NCI-H1092 treated with DMSO at 0.1 percent for 48 hours (cell line): ENCODE measurements at regions not wholly inside any gene's neighbourhood (a gene's known extent, or its start where the extent isn't known, plus 50 kb on each side); places are given as distances from the start of the nearest gene placed in this dataset.

Source experiments
- DNase-seq: peaks from one replicate; lab custom pipeline; 2025; lab: John Stamatoyannopoulos, UW

DNA sequence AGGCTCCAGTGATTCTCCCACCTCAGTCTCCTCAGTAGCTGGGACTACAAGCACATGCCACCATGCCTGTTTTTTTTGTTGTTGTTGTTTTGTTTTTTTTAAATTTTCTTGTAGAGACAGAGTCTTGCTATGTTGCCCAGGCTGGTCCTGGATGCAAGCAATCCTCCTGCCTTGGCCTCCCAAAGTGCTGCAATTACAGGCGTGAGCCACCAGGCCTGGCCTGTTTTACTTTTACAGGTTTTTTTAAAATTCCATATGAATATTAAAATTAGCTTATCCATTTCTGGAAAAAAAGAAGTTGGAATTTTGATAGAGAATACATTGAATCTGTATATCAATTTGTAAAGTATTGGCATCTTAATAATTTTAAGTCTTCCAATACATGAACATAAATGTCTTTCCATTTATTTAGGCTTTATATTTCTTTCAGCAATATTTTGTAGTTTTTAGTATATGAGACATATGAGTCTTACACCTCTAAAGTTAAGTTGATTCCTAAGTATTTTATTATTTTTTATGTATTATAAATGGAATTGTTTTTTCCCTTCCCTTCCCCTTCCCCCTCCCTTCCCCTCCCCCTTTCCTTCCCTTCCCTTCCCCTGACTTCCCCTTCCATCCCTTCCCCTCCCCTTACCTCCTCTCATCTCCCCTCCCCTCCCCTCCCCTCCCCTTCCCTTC is 323.5 kb upstream of the SALL1 start:
- no peak for DNase-seq

DNA sequence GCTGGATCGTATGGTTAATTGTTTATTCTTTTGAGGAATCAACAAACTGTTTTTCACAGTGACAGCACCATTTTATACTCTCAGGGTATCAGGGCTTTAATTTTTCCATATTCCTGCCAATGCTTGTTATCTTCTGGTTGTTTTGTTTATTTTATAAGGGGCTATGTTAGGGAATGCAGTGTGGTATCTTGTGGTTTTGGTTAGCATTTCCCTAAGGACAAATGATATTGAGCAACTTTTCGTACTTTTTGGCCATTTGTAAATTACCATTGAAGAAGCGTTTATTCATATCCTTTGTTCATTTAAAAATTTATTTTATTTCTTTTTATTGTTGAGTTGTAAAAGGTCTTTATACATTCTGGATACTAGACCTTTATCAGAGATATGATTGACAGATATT is 322.0 kb upstream of the SALL1 start:
- DNase-seq = no peak

DNA sequence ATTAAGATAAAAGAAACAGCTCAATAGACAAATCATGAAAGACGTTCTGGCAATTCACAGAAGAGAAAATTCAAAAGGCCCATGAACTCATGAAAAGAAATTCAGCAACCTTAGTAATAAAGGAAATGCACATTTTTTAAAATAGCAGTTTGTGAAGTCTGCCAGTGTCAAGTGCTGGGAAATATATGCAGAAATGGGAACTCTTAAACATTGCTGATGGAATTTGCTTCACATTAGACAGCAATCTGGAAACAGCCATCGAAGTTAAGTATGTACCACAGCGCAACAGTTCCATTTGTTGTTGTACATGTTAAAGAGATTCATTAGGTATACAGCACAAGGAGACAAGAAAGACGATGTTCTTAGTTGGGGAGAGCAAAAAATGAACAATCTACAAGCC is 319.4 kb upstream of the SALL1 start:
- DNase-seq = no peak

DNA sequence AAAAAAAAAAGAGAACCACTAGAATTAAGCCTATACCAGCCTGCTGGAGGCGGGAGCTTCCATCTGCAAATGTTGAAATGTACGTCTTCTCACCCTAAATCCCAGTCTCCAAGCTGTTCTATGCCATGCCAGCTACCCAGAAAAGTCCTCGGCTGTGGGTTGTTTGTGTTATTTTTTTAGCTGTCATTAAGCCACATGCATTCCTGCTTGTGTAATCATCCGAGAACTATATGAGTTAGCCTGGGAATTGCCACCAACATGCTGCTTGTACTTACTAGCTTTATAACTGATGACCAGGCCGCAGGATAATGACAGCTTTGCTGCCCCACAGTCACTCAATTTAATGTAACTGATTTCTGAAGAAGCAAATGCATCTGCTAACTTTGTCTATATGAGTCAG is 313.9 kb upstream of the SALL1 start:
- no peak for DNase-seq

DNA sequence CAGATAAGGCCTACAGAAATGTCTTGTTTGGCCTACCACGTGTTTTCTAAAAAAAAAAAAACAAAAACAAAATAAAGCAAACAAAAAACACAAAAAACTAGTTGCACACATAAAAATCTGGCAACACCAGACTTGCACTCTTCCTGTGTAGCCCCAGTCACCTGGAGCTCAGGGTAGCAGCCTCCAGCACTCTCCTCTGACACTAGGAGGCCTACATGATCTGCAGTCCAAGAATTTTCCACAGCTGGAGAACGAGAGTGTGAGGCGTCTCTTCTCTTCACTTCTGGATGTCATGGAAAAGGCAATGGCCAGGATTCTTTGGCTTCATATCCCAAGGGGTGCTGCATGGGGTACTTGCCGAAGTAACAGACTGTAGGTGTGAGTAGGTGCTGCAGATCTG is 310.2 kb upstream of the SALL1 start:
- no peak for DNase-seq

DNA sequence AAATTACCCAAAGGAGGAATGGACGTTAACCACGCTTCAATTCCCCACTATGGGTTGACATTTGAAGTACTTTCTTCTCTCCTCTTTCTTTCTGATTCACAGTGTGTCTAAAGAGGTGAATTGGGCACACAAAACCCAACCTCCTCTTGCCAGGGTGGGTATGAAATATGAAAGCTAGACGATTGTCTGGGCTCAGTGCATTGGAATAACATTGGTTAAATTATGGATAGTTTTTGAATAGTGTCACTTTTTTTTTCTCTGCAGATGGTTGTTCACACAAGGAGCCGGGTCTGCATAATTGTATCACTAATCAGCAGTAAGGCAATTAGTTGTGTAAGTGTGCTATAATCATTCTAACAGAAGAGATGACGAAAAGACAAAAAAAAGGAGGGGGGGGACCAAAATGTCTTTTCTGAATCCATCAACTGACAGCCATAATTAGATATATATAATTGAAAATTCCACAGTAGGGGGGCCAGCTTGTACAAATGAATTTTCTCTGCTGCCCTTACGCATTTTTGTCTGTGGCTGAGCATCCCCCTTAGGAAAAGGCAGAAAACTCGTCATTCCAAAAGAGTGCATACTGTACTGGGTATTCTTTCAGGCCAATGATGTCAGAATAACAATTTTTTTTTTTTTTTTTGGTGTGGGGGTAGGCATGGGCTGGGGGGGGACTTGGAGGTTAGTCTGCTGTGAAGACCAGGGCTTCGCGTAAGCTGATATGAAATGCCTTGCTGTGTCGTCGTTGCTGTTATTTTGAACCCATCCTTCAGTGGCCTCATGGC is 307.5 kb upstream of the SALL1 start:
- no peak for DNase-seq

DNA sequence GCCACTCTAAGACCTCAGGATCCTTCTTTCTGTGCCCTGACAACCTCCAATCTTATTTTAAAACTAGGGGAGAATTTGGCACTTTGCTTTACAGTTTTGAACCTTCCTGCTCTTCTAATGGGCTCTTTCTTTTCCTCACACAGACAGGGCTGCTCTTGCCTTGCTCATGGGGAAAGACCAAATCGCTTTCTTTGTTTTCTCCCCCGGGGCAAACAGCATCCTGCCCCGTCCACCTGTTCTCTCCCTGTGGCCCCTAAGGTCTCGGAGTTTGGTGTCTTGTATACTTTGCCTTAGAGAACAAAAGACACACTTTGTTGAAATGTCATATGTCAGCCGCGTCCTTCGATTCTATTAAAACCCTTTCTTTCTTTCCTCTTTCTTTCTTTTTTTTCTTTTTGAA is 306.7 kb upstream of the SALL1 start:
- no peak for DNase-seq

DNA sequence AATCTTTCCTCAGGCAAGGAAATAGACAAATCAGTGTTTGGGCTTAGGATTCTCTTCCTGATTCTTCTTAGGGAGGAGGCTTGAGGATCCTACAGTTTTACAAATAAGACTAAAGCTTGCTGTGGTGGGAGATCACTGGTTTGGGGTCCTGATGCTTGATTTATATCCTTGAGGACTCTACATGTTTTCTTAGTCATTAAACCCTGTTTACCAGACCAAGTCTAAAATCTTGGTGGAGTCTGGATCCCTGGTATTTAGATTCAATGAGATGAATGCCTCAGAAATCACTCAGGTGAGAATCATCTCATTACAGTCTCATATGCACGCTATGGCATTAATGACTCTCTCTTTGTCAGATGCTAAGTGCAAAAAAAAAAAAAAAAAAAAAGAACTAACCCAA is 304.3 kb upstream of the SALL1 start:
- DNase-seq = no peak

DNA sequence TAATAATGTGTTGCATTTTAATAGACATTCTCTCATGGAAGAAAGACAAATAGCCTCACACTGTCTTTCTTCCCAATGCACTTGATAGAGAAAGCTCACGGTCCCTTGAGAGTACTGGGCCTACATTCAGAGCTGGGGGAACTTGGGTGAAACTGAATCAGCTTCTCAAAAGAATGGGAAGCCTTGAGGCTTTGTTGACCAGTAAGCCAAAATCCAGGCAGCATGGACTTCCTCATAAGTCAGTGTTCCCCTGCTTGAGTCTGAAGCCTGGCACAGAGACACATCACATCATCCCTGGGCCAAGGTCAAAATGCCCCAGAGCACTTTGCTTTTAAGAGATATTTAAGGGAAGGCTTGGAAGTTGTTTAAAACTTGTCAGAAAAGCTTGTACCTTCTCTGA is 302.2 kb upstream of the SALL1 start:
- no peak for DNase-seq

DNA sequence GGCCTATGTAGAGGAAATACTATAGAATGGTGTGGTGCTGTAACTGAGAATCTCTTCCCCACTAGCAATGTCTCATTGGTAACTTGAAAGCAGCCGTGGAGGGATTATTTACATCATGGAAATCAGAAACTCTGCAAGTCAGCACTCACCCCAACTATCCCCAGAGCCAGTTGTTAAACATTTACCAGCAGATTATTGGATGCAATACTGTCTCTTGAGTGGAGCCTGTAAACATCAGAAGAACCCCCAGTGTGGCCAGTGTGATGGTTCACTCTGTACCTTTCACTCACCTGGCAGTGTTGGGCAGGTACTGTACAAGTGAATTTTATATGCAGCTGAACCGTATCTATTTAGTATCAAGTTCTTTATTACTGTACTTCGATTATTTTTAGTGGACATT is 299.8 kb upstream of the SALL1 start:
- no peak for DNase-seq

DNA sequence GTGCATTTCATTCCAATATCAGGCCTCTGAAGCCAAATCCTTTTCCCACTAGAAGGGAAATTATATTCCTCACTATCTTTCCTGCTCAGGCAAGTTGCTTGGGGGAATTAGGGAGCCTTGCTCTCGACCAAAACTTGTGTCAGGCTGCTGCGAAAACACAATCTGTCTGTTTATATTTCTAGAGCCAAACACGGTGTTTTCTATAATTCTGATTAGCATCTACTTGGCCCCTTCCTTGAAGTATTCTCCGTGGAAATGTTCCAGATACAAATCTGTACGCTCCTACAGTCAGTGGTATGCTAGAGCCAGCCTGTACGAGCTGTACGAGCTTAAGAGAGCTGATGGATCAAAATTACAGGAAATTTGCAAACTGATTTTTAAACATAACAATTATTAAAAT is 299.3 kb upstream of the SALL1 start:
- no peak for DNase-seq

DNA sequence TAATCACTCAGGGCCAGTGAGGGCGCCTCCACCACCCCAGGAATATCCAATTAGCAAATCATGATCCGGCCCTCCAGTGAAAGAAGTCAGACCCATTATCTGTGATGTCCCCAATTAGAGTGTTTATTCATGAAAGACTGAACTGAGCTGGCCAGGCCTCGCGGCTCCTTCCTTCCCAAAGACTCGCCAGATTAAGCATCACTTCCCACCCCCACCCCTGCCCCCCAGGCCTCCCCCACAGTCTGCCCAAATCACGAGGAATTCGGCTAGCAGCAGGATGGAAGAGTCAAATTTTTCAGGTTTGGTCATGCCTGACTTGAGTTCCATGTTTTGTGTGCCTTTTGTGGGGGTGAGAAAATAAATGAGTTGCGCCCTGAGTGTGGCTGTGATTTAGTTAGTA is 298.4 kb upstream of the SALL1 start:
- no peak for DNase-seq

DNA sequence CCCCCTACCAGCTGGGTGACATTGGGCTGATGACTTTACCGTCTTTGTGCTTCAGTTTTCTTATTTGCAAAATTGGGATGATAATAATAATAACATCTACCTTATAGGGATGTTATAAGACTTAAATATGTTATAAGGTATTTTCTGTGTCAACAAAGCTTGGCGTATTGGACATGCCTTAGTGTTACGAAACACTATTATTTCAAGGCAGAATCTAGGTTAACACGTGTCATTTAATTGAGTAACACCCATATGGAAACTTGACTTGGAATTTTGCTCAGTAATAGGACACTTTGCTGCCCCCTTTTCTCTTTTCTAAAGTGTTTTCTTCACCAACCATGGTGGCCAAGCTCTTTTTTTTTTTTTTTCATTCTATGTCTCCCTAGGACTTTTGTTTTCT is 294.2 kb upstream of the SALL1 start:
- no peak for DNase-seq

DNA sequence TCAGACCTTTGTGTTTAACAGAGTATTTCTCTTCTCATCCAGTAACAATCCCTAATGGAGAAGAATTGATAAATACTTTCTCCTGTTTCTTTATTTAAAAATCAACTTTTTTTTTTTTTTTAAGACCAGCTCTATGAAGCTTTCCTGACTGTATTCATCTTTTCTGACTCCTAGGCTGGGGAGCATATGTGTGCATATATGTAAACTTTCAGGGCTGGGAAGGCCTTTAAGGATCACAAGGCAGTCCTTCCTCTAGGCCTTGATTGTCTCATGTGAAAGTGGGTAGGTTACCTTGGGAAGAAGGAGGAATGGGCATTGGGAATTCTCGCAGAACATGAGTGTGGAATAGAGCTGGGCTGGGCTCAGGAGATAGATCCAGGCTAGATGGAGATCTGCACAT is 292.9 kb upstream of the SALL1 start:
- DNase-seq = no peak

DNA sequence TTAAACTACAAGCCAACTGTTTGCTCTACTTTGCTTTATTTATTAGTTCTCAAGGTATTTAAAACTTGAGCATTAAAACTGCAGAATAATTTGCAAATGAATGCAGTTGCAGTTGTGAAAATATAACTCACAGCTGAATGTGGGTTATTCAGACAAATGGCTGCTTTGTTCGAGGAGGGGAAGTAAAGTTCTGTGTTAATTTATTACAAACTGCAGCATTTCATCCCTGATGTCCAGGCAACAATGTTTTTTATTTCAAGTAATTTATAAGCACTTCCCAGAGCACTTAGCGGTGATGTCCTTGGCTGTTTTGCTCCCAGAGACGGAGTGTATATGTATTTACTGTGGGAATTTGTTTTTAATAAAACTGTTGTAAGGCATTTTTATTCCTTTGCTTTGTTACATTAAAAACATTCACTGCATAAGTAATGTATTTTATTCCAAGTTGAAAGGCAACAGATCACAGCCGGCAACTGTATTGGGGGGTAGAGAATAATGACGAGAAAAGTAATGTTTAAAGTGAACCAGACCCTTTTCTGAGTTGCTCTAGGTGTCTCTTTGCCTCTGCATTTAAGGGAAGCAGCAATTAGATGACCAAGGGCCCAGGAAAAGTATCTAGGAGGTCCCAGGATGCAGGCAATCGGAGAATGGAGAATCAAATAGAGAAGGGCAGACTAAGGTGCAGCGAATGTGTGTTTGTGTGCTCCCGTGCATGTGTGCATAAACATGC is 291.2 kb upstream of the SALL1 start:
- no peak for DNase-seq

DNA sequence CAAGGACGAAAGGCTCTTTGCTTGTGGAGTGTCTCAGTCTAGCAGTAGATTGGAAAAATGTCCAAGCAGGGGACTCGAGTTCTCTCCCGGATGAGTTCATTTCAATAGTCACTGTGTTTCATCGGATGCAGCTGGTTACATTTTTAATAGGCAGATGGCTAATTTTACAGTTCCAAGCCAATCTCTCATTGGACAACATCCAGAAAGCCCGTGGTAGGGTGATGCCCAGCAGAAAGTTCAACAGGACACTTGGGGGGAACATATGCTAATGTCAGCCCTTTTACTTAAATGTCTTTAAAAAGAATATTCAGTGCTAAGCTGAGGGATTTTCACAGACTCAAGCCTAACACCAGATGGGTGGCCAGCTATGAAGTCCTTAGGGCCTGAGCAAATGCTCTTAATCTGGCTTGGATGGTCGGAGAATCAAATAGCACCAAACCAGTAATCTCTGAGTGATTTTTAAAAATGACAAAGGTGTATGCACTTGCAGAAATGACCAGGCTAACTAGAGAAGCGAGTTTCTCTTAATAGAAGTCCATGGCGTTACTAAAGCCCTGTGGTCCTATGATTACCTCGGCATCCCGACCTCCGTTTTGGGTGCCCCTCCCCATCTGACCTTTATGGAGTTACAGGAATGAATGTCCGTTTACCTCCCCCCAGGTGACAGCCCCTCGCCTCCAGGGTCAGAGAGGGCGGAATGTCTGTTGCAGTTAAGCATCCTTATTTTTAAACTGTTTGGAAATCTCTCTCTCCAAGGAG is 289.2 kb upstream of the SALL1 start:
- peak; percentile 47 for DNase-seq

DNA sequence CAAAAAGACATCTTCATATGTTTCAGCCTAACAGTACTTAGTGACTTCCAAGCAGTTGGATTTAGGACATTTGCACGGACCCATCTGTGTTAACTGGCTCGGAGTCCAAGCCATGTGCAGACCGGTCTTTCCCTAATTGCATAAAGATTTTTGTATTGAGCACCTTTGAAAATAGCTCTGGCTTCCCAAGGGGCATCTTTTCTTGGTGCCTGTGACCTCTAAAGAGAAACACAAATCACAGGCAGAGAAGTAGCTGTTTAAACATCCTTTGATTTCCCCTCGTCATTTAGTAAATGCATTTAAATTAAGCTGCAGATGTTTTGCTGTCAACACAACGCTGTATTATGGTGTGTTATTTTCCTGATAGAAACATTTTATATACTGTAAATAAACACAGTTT is 288.2 kb upstream of the SALL1 start:
- DNase-seq = no peak

DNA sequence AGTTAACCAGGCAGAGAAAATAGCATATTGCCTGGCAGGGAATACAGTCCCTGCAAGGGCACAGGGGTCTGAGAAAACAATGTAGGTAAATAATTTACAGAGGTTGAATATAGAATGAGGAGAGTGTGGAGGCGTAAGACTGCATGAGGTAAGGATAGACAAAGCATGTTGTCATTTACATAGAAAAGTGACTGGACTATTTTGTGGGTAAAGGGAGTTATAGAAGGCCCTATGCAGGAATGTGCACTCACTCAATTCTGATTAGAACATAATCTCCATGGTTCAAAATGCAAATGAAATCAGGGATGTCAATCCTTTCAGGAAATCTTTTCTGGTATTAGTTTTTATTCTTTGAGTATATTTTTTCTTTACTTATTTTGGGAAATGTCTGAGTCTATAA is 285.7 kb upstream of the SALL1 start:
- DNase-seq = no peak

DNA sequence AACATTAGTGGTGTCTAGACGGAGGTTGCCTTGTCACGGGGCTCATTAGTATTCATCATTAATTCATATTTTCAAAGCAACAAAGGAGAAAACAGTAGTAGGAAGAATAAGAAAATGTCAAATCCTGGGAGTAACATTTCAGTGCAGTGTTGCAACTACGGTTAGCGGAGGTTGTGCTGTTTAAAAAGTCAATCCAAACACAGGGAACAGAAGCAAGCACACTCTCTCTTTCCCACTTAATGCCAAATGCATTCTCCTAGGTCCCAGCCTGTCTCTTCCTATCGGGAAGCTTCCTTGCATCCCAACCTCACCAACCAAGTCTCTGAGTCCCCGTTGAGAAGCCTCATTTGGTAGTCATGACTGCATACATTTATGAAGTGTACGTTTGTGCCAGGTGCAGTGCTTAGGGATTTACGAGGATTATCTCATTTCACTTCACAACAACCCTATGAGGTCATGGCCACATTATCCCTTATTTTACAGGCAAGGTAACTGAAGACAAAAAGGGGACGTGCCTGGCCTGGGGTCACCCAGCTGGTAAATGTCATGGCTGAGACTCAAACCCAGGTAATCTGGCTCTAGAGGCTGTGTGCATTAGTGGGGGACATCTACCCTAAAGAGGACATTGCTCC is 283.6 kb upstream of the SALL1 start:
- DNase-seq = no peak

DNA sequence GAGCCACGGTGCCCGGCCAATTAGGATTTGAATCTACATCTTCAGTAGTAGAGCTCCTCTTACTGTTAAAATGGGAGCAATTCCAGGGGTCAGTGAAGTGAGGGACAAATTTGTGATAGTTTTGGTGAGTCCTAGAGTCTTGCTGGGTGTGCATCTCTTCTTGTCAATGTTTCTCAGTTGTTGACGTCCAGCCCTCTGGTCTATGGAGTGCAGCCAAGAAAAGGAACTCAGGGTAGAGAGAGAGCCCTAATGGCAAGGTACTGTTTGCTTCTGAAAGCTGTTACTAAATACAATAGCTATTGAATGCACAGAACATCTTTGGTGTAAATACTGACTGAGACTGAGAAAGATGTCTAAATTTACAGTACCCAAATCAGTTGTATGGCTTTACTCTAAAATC is 282.5 kb upstream of the SALL1 start:
- peak; percentile 78 for DNase-seq

DNA sequence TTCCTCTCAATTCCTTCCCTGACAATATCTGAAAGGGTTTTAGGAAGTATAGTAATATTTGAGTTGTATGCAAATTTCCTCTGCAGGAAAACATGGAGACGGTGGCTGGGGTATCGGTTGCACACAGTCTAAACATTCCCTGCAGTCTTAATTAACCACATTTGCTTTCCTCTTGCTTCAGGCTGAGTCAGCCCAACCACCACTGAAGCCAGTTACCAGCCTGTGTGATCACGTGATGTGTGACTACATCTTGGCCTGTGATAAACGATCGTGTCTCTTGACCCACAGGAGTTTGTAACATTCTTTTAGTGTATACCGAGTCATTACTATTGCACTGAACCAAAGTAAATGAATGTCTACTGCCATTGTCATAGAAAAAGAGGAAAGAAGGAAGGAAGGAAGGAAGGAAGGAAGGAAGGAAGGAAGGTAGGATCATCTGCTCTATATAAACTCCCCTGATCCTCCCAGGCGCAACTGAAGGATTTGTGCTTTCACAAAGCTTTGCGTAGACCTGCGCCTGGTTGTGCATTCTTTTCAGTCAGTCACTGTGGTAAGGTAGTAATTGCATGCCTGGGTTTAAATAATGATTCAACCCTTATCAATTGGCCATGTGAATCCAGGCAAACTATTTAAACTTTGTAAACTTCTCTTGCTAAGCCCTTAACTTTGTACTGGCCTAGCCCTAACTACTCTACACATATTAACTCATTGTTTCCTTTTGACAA is 280.6 kb upstream of the SALL1 start:
- no peak for DNase-seq
